ENCODE measurements at regions not wholly inside any gene's neighbourhood (a gene's known extent, or its start where the extent isn't known, plus 50 kb on each side); places are given as distances from the start of the nearest gene placed in this dataset.

GRCh38 chr5:93791518-93791972 is 50.1 kb upstream of the POU5F2 start:
- no peak for DNase-seq (ENCODE audit: low spot score)
